Ovary (tissue), 7 donors: ENCODE measurements at regions not wholly inside any gene's neighbourhood (a gene's known extent, or its start where the extent isn't known, plus 50 kb on each side); places are given as distances from the start of the nearest gene placed in this dataset.
A peak's percentile ranks its signal among the peaks of the same experiment; 100 is the strongest.
"Not testable (repeated sequence)": the region's sequence is repeated elsewhere in the genome, so short reads cannot be mapped to it uniquely, and the experiment has no call there.

ENCODE experiments used
- DNase-seq, 5 donors: peaks; one replicate each; pipeline ENCODE4 v3.0.0-alpha.2; 2019 to 2020
- H3K27ac ChIP-seq, 2 donors: fragments of 200-600 bp; one replicate each; pipeline versions ENCODE4 v1.5.1 to v1.8.0; 2019 to 2022
- H3K27me3 ChIP-seq: fragments of 200-600 bp; one replicate; pipeline ENCODE4 v1.8.0; 2022
- H3K36me3 ChIP-seq: fragments of 200-600 bp; sonication (generic); one replicate; pipeline ENCODE4 v1.5.1; 2019
- H3K4me1 ChIP-seq: one replicate; pipeline ENCODE4 v1.8.1; 2013; ENCODE audit warnings: mild to moderate bottlenecking, moderate library complexity; ENCODE audit not compliant: insufficient read depth
- H3K4me3 ChIP-seq: fragments of 200-600 bp; sonication (generic); one replicate; pipeline ENCODE4 v1.5.1; 2017
- H3K9me3 ChIP-seq, 2 donors: fragments of 200-600 bp in 1 of 2; sonication (generic) in 1 of 2; one replicate each; pipeline versions ENCODE4 v1.5.1 to v1.8.1; 2013 to 2019; ENCODE audit warnings: mild to moderate bottlenecking in 1 of 2, moderate library complexity in 1 of 2
- CTCF ChIP-seq, 3 donors: fragments of 450-650 bp in 2 of 3; fragments of 200-600 bp in 1 of 3; IDR thresholded peaks; one replicate each; pipeline versions ENCODE4 v1.5.1 to v1.8.0; 2016 to 2022; ENCODE audit warnings: antibody characterized with exemption in 3 of 3, mild to moderate bottlenecking in 1 of 3
- EP300 ChIP-seq: sonication (generic); formaldehyde crosslinking; IDR thresholded peaks from one replicate; pipeline ENCODE4 v1.6.1; 2017; ENCODE audit warnings: antibody characterized with exemption
- POLR2A ChIP-seq: fragments of 450-650 bp; IDR thresholded peaks from one replicate; pipeline ENCODE4 v1.6.1; 2017; ENCODE audit warnings: antibody characterized with exemption, mild to moderate bottlenecking, moderate library complexity
- WGBS, 3 donors: extraction: QIAGEN DNeasy Blood & Tissue Kit in 1 of 3; methylation state at CpG; one replicate each; pipeline versions ENCODE4 v1.1.5 to v1.1.7; 2013 to 2017; 5-methylcytosine and 5-hydroxymethylcytosine counted together
- intact Hi-C, 4 donors: fragments of 100-400 bp; cut with DNase I; formaldehyde crosslinking; loops; one replicate each; pipeline versions ENCODE4 v1.11.0 to v1.15.1; 2022 to 2023
- donor health status: DM: no; HTN: no; CAD: no; lungs with moderate emphysema.
- donor health status: DM: no; HTN: no; CAD: no.
- donor health status: Bipolar disorder and iron deficiency.
- donor health status: DM: no; HTN: no; CAD: no.
- donor health status: DM: yes; HTN: yes; CAD: no.

GRCh38 chr4:128538111-128538882 lies 250.7 kb upstream of the PGRMC2 start:
- Histone ChIP-seq H3K9me3 (no peaks in the 10 kb centered on the region), H3K27ac (no peak overlapping the region), H3K36me3 (no peaks in the 10 kb centered on the region), H3K4me3 (no peak overlapping the region), H3K4me1 (no peaks in the 10 kb centered on the region), H3K27me3 (no peaks in the 10 kb centered on the region)
- TF ChIP-seq EP300: no peak
- TF ChIP-seq CTCF (IDR thresholded peaks at IDR 0.05): no peak
- no peak for TF ChIP-seq POLR2A
- 86 to 91% (median 90%) methylated on average over 13 of the region's 13 CpGs for WGBS, 3 donors
- no peak for DNase-seq
- intact Hi-C loops: no loop called here

- intact Hi-C loops: no loop called here
- TF ChIP-seq POLR2A: no peak
- TF ChIP-seq CTCF (IDR thresholded peaks at IDR 0.05): no peak
- no peak for TF ChIP-seq EP300
- Histone ChIP-seq H3K4me3 (no peak overlapping the region), H3K36me3 (no peaks in the 10 kb centered on the region), H3K9me3 (no peaks in the 10 kb centered on the region), H3K27ac (no peak overlapping the region), H3K27me3 (no peaks in the 10 kb centered on the region), H3K4me1 (no peaks in the 10 kb centered on the region)
- 82 to 96% (median 92%) methylated on average over 1 of the region's 1 CpG for WGBS, 3 donors
- DNase-seq: no peak
Observed at GRCh38 chr4:128536746-128537145, 249.1 kb upstream of the PGRMC2 start.

GRCh38 chr4:128535510-128535909 lies 247.9 kb upstream of the PGRMC2 start:
- H3K36me3 ChIP-seq, DNase-seq, H3K4me3 ChIP-seq, H3K4me1 ChIP-seq, H3K9me3 ChIP-seq, H3K27me3 ChIP-seq, intact Hi-C loops, H3K27ac ChIP-seq: not testable (repeated sequence)
- WGBS, 3 donors: 73 to 83% (median 77%) methylated on average over 2 to 4 of the region's 4 CpGs

GRCh38 chr4:128528793-128529553 lies 241.4 kb upstream of the PGRMC2 start:
- no peak for DNase-seq
- no peak for TF ChIP-seq POLR2A
- peak; percentile 48 for TF ChIP-seq EP300
- TF ChIP-seq CTCF (IDR thresholded peaks at IDR 0.05): no peak
- Histone ChIP-seq H3K27me3 (no peaks in the 10 kb centered on the region), H3K9me3 (no peaks in the 10 kb centered on the region), H3K36me3 (no peaks in the 10 kb centered on the region), H3K27ac (no peak overlapping the region), H3K4me1 (peaks cover 3% of the 10 kb centered on the region), H3K4me3 (no peak overlapping the region)
- intact Hi-C loops: no loop called here
- 35 to 47% (median 45%) methylated on average over 4 of the region's 4 CpGs for WGBS, 3 donors
